Right lobe of liver (tissue), 4 donors: ENCODE measurements at regions not wholly inside any gene's neighbourhood (a gene's known extent, or its start where the extent isn't known, plus 50 kb on each side); places are given as distances from the start of the nearest gene placed in this dataset.
"Not testable (repeated sequence)": the region's sequence is repeated elsewhere in the genome, so short reads cannot be mapped to it uniquely, and the experiment has no call there.

Experiments
- POLR2A ChIP-seq: fragments of 450-650 bp; IDR thresholded peaks from one replicate; pipeline ENCODE4 v1.6.1; 2017; ENCODE audit warnings: antibody characterized with exemption, mild to moderate bottlenecking
- TF ChIP-seq, protein P1 (sequence below), 4 donors: fragments of 200-600 bp in 3 of 4; fragments of 450-650 bp in 1 of 4; IDR thresholded peaks; one replicate each; pipeline versions ENCODE4 v1.5.1 to v1.8.0; 2016 to 2022; ENCODE audit warnings: antibody characterized with exemption in 4 of 4, mild to moderate bottlenecking in 2 of 4
- donor health status: DM: no; HTN: no; CAD: no.
- donor health status: DM: no; HTN: no; CAD: no.
- donor health status: DM: no; HTN: yes; CAD: no.

DNA sequence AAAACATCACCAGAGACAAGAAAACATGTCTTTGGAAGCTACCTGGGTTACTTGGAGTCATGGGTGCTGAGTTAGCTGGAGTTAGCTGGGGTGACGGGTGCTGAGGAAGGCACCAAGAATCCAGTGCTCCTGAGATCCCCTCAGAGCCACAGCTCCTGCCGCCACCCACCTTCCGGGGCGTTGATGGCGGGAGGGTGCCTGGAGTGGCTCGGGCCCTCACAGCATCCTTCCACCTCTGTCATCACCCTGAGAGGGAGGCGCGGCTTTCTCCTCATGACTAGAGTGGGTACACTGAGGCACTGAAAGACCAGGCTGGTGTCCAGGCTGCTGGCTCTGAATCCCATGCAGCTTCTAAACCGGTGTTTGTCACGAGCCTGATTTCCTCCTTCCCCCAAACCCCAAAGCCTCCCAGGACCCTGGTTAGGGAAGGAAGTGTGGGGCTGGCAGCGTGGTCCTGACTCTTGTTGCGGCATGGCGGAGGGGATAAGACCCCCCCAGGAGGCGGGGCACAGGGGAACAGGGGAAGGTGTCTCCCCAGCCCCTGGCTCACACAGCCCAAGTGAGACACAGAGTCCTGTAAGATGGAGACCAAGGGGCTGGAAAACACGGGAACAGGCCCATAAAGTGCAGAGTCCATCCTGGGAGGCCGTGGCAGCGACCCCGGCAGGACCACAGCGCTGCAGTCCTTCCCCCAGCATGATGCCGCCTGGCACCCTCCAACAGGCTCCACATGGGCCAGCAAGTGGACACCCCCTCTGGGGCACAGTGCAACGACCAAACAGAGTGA is 107.2 kb upstream of the ZNF469 start:
- TF ChIP-seq, protein P1, sequence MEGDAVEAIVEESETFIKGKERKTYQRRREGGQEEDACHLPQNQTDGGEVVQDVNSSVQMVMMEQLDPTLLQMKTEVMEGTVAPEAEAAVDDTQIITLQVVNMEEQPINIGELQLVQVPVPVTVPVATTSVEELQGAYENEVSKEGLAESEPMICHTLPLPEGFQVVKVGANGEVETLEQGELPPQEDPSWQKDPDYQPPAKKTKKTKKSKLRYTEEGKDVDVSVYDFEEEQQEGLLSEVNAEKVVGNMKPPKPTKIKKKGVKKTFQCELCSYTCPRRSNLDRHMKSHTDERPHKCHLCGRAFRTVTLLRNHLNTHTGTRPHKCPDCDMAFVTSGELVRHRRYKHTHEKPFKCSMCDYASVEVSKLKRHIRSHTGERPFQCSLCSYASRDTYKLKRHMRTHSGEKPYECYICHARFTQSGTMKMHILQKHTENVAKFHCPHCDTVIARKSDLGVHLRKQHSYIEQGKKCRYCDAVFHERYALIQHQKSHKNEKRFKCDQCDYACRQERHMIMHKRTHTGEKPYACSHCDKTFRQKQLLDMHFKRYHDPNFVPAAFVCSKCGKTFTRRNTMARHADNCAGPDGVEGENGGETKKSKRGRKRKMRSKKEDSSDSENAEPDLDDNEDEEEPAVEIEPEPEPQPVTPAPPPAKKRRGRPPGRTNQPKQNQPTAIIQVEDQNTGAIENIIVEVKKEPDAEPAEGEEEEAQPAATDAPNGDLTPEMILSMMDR (IDR thresholded peaks at IDR 0.05) = not testable (repeated sequence)
- not testable (repeated sequence) for TF ChIP-seq POLR2A
